IMR-90 (cell line): ENCODE measurements at regions not wholly inside any gene's neighbourhood (a gene's known extent, or its start where the extent isn't known, plus 50 kb on each side); places are given as distances from the start of the nearest gene placed in this dataset.

Experiments
- BHLHE40 ChIP-seq: fragments of 150-350 bp; IDR thresholded peaks from 2 replicates; pipeline ENCODE4 v1.6.1; 2016; ENCODE audit warnings: mild to moderate bottlenecking, low read depth, low read length
- CEBPB ChIP-seq: IDR thresholded peaks from 2 replicates; pipeline ENCODE4 v1.6.1; 2012; ENCODE audit warnings: low read depth, low read length, improper control_type of control experiment
- CHD1 ChIP-seq: IDR thresholded peaks from 2 replicates; pipeline ENCODE4 v1.6.1; 2012; ENCODE audit warnings: low read depth, low read length, improper control_type of control experiment
- CTCF ChIP-seq: conservative IDR thresholded peaks from 2 replicates; pipeline ENCODE4 v1.5.1; 2012; ENCODE audit warnings: mild to moderate bottlenecking, low read depth, low read length, improper control_type of control experiment
- ELK1 ChIP-seq: fragments of 150-350 bp; IDR thresholded peaks from 2 replicates; pipeline ENCODE4 v1.6.1; 2016; ENCODE audit warnings: low read depth, mild to moderate bottlenecking, low read length, moderate library complexity, borderline replicate concordance
- FOS ChIP-seq: fragments of 150-350 bp; IDR thresholded peaks from 2 replicates; pipeline ENCODE4 v1.6.1; 2016; ENCODE audit warnings: low read depth, low read length
- MAFK ChIP-seq: IDR thresholded peaks from 2 replicates; pipeline ENCODE4 v1.6.1; 2012; ENCODE audit warnings: low read depth, low read length, improper control_type of control experiment
- MXI1 ChIP-seq: IDR thresholded peaks from 2 replicates; pipeline ENCODE4 v1.6.1; 2012; ENCODE audit warnings: low read depth, mild to moderate bottlenecking, low read length, moderate library complexity, borderline replicate concordance
- POLR2A ChIP-seq: IDR thresholded peaks from 2 replicates; pipeline ENCODE4 v1.6.1; 2012; ENCODE audit warnings: mild to moderate bottlenecking, low read depth, low read length
- RAD21 ChIP-seq: IDR thresholded peaks from 2 replicates; pipeline ENCODE4 v1.6.1; 2012; ENCODE audit warnings: low read length, improper control_type of control experiment
- RCOR1 ChIP-seq: IDR thresholded peaks from 2 replicates; pipeline ENCODE4 v1.6.1; 2012; ENCODE audit warnings: mild to moderate bottlenecking, low read length, improper control_type of control experiment; ENCODE audit not compliant: insufficient replicate concordance
- RFX5 ChIP-seq: IDR thresholded peaks from 2 replicates; pipeline ENCODE4 v1.8.0; 2012; ENCODE audit warnings: low read depth, mild to moderate bottlenecking, low read length, moderate library complexity
- SMC3 ChIP-seq: fragments of 150-350 bp; IDR thresholded peaks from 2 replicates; pipeline ENCODE4 v1.6.1; 2016; ENCODE audit warnings: low read depth, mild to moderate bottlenecking, antibody characterized with exemption, low read length, moderate library complexity
- USF2 ChIP-seq: fragments of 150-350 bp; IDR thresholded peaks from 2 replicates; pipeline ENCODE4 v1.6.1; 2017; ENCODE audit warnings: mild to moderate bottlenecking, antibody characterized with exemption, low read length, low read depth

GRCh38 chr2:830419-831224 is 120.0 kb upstream of the SNTG2 start:
- TF ChIP-seq CTCF, result no peak
- no peak for TF ChIP-seq RCOR1
- TF ChIP-seq SMC3, result no peak
- no peak for TF ChIP-seq MAFK
- no peak for TF ChIP-seq FOS
- TF ChIP-seq POLR2A, result no peak
- TF ChIP-seq BHLHE40, result no peak
- TF ChIP-seq USF2, result no peak
- TF ChIP-seq CEBPB, result no peak
- no peak for TF ChIP-seq RAD21
- TF ChIP-seq MXI1, result no peak
- no peak for TF ChIP-seq ELK1
- TF ChIP-seq CHD1, result no peak
- TF ChIP-seq RFX5, result no peak
